BJ (cell line): ENCODE measurements at regions not wholly inside any gene's neighbourhood (a gene's known extent, or its start where the extent isn't known, plus 50 kb on each side); places are given as distances from the start of the nearest gene placed in this dataset.

Source experiments
- CTCF ChIA-PET: fragments of 350-600 bp; formaldehyde crosslinking; extraction: SDS; loops from one replicate; lab custom pipeline; 2021; ENCODE audit warnings: antibody characterized with exemption, inconsistent platforms; lab: Yijun Ruan, JAX
- POLR2A ChIA-PET: fragments of 300-600 bp; sonication (Branson Sonifier 250); formaldehyde crosslinking; extraction: SDS; loops from one replicate; lab custom pipeline; 2021; ENCODE audit warnings: antibody characterized with exemption; lab: Charles Lee
- DNase-seq: peaks from one replicate; pipeline ENCODE4 v3.0.0-alpha.2; 2011; ENCODE audit warnings: low read depth
- H3K27me3 ChIP-seq: 2 replicates; pipeline ENCODE4 v1.6.0; 2011; ENCODE audit warnings: low read length; ENCODE audit not compliant: control insufficient read depth, insufficient read depth
- H3K36me3 ChIP-seq: 2 replicates; pipeline ENCODE4 v1.5.1; 2011; ENCODE audit warnings: low read length; ENCODE audit not compliant: control insufficient read depth, insufficient read depth
- H3K4me3 ChIP-seq: 2 replicates; pipeline ENCODE4 v1.5.1; 2011; ENCODE audit warnings: low read depth, mild to moderate bottlenecking, control low read depth, low read length
- CTCF ChIP-seq: IDR thresholded peaks from 2 replicates; pipeline ENCODE4 v1.5.1; 2011; ENCODE audit warnings: low read depth, mild to moderate bottlenecking, control low read depth, inconsistent platforms, low read length, moderate library complexity; ENCODE audit not compliant: insufficient read depth

- no peak for TF ChIP-seq CTCF
- H3K27me3 ChIP-seq, result no peaks in the 10 kb centered on the region
- CTCF ChIA-PET, result interaction anchor here (0.7 kb wide), 1 partner anchor 132 kb away, joined by 3 read pairs; no protein-coding TSS in a partner anchor
- H3K4me3 ChIP-seq, result no peak overlapping the region
- DNase-seq, result no peak
- H3K36me3 ChIP-seq, result no peaks in the 10 kb centered on the region
- POLR2A ChIA-PET, result no interaction called here
Measured at GRCh38 chr7:110065121-110065520, 1025.8 kb upstream of the LRRN3 start.

DNA sequence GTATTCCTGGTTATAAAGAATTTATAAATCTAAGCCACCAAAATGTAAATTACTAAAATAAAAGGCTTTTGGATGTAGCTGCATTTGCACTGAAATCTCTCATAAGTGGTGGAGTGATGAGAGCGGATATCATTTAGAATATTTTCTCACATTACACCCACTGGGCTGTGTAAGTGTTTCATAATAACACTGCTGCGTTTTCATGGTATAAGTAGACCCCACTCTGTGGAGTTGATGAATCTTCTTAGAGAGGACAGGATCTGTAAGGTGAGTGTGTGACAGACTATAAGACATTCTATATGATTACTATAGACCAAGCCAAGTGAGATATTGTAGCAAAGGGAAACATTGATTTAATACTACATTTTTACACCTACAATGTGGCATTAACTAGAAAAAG, 1024.1 kb upstream of the LRRN3 start:
- no peak for TF ChIP-seq CTCF
- Histone ChIP-seq H3K27me3 (no peaks in the 10 kb centered on the region), H3K4me3 (no peak overlapping the region), H3K36me3 (no peaks in the 10 kb centered on the region)
- ChIA-PET POLR2A (no interaction called here), CTCF (no interaction called here)
- no peak for DNase-seq

DNA sequence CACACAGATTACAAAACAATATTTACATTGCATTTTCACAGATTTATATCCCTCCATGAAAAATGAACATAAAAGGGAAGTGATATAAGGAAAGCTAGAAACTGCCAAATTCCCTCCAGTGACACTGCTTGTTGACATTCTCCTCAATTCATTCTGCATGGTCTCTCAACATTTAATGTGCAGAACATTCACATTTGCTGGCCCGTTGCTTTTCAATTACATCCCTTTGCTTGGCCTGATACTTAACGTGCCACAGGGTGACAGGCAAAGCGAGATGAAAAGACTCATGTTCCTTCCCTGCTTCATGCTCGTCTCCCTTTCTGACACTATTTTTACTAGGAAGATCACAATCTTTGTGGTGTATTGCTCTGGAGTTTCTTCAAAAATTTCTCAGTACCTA, 1019.7 kb upstream of the LRRN3 start:
- Histone ChIP-seq H3K4me3 (no peak overlapping the region), H3K27me3 (no peaks in the 10 kb centered on the region), H3K36me3 (no peaks in the 10 kb centered on the region)
- TF ChIP-seq CTCF, result no peak
- CTCF ChIA-PET, result no interaction called here
- POLR2A ChIA-PET, result no interaction called here
- no peak for DNase-seq

DNA sequence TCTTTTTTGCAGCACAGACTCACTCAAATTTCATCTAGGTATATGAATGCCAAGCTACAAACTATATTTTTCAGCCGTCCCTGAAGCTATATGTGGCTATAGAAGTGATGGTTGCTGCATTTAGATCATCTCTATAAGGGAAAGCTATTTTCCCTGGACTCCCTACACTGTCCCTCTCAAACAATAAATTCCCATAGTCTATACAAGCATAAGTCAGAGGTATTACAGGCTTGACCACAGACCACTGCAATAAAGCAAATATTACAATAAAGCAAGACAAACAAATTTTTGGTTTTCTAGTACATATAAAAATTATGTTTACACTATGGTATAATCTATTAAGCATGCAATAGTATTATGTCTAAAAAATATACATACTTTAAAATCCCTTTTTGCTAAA, 1015.5 kb upstream of the LRRN3 start:
- TF ChIP-seq CTCF, result no peak
- POLR2A ChIA-PET, result no interaction called here
- no peak overlapping the region for H3K4me3 ChIP-seq
- H3K27me3 ChIP-seq, result no peaks in the 10 kb centered on the region
- no peak for DNase-seq
- CTCF ChIA-PET, result no interaction called here
- no peaks in the 10 kb centered on the region for H3K36me3 ChIP-seq

DNA sequence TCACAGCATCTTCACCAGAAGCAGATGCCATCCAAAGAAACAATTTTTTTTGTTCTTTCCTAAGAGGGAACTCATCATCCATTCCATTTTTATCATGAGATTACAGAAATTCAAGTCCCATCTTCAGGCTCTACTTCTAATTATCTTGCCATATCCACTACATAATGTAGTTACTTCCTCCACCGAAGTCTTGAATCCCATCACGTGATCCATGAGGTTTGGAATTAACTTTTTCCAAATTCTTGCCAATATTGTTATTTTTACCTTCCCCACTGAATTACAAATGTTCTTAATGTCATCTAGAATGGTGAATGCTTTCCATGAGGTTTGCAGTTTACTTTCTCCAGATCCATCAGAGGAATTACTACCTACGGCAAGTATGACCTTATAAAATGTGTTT, 1014.7 kb upstream of the LRRN3 start:
- ChIA-PET CTCF (no interaction called here), POLR2A (no interaction called here)
- DNase-seq, result no peak
- Histone ChIP-seq H3K27me3 (no peaks in the 10 kb centered on the region), H3K36me3 (no peaks in the 10 kb centered on the region), H3K4me3 (no peak overlapping the region)
- TF ChIP-seq CTCF, result no peak
